Tibial nerve (tissue), 3 donors: ENCODE measurements at regions not wholly inside any gene's neighbourhood (a gene's known extent, or its start where the extent isn't known, plus 50 kb on each side); places are given as distances from the start of the nearest gene placed in this dataset.

Source experiments
- CTCF ChIP-seq, 5 experiments: fragments of 200-600 bp in 3 of 5; fragments of 450-650 bp in 2 of 5; sonication (generic) in 3 of 5; IDR thresholded peaks; one replicate each; pipeline ENCODE4 v1.5.1; 2016 to 2019; ENCODE audit warnings: antibody characterized with exemption in 5 of 5, mild to moderate bottlenecking in 3 of 5, moderate library complexity in 2 of 5
- POLR2A ChIP-seq, 2 donors: fragments of 450-650 bp; IDR thresholded peaks; one replicate each; pipeline ENCODE4 v1.6.1; 2017; ENCODE audit warnings: antibody characterized with exemption in 2 of 2, mild to moderate bottlenecking in 2 of 2, moderate library complexity in 2 of 2

- TF ChIP-seq POLR2A (IDR thresholded peaks at IDR 0.05), result no peak
- TF ChIP-seq CTCF (IDR thresholded peaks at IDR 0.05), result no peak
Measured at GRCh38 chr10:4587466-4587865, 238.5 kb upstream of the AKR1E2 start.
